WTC11 (cell line): ENCODE measurements at regions not wholly inside any gene's neighbourhood (a gene's known extent, or its start where the extent isn't known, plus 50 kb on each side); places are given as distances from the start of the nearest gene placed in this dataset.

Experiments used
- ATAC-seq: fragments of 200-7000 bp; cut with Tn5 transposase; 2 replicates; pipeline ENCODE4 v1.10.0; 2021; ENCODE audit warnings: mild to moderate bottlenecking, moderate library complexity
- CTCF ChIA-PET: fragments of 300-600 bp; sonication (Branson Sonifier 250); formaldehyde crosslinking; loops from one replicate; lab custom pipeline; 2021; ENCODE audit warnings: antibody characterized with exemption; lab: Charles Lee
- POLR2A ChIA-PET: fragments of 350-600 bp; sonication (Branson Sonifier 250); formaldehyde crosslinking; loops from one replicate; lab custom pipeline; 2021; ENCODE audit warnings: antibody characterized with exemption; lab: Charles Lee
- DNase-seq: peaks from one replicate; pipeline ENCODE4 v3.0.0; 2021; ENCODE audit warnings: low spot score
- H3K27ac Mint-ChIP-seq: 2 replicates; pipeline ENCODE4 v1.8.0; 2021; ENCODE audit warnings: mixed read lengths
- H3K27me3 Mint-ChIP-seq: 2 replicates; pipeline ENCODE4 v1.8.0; 2021; ENCODE audit warnings: low read depth, mild to moderate bottlenecking, moderate library complexity, mixed read lengths
- H3K36me3 Mint-ChIP-seq: 2 replicates; pipeline ENCODE4 v1.8.0; 2021; ENCODE audit warnings: mixed read lengths
- H3K4me1 Mint-ChIP-seq: 2 replicates; pipeline ENCODE4 v1.8.0; 2022; ENCODE audit warnings: mixed read lengths
- H3K4me3 Mint-ChIP-seq: 2 replicates; pipeline ENCODE4 v1.8.0; 2021; ENCODE audit warnings: mild to moderate bottlenecking, moderate library complexity, mixed read lengths
- H3K9me3 Mint-ChIP-seq: 2 replicates; pipeline ENCODE4 v1.8.0; 2021; ENCODE audit warnings: mixed read lengths
- FOXK1 ChIP-seq: sonication (generic); formaldehyde crosslinking; IDR thresholded peaks from 2 replicates; pipeline ENCODE4 v1.8.0; 2022; ENCODE audit warnings: mild to moderate bottlenecking, moderate library complexity, missing genetic modification reagents
- GTF2I ChIP-seq: fragments of 250-450 bp; sonication (Bioruptor Pico); conservative IDR thresholded peaks from 2 replicates; pipeline ENCODE4 v1.4.0; 2021; ENCODE audit warnings: mild to moderate bottlenecking
- NFATC4 ChIP-seq: fragments of 250-450 bp; sonication (Bioruptor Pico); IDR thresholded peaks from 2 replicates; pipeline ENCODE4 v1.9.0; 2021; ENCODE audit warnings: mild to moderate bottlenecking
- NFE2L1 ChIP-seq: sonication (generic); formaldehyde crosslinking; IDR thresholded peaks from 2 replicates; pipeline ENCODE4 v1.8.1; 2023; ENCODE audit warnings: missing genetic modification reagents
- NR1H2 ChIP-seq: sonication (generic); formaldehyde crosslinking; IDR thresholded peaks from 2 replicates; pipeline ENCODE4 v1.9.0; 2021; ENCODE audit warnings: mild to moderate bottlenecking, moderate library complexity, missing genetic modification reagents
- OVOL2 ChIP-seq: fragments of 250-450 bp; sonication (Bioruptor Pico); IDR thresholded peaks from 2 replicates; pipeline ENCODE4 v1.9.0; 2021; ENCODE audit warnings: mild to moderate bottlenecking, borderline replicate concordance
- SP1 ChIP-seq: sonication (generic); formaldehyde crosslinking; conservative IDR thresholded peaks from 2 replicates; pipeline ENCODE4 v1.8.1; 2022; ENCODE audit warnings: missing genetic modification reagents
- ZNF232 ChIP-seq: sonication (generic); formaldehyde crosslinking; IDR thresholded peaks from 2 replicates; pipeline ENCODE4 v1.8.0; 2022; ENCODE audit warnings: mild to moderate bottlenecking, missing genetic modification reagents
- ZNF263 ChIP-seq: sonication (generic); formaldehyde crosslinking; IDR thresholded peaks from 2 replicates; pipeline ENCODE4 v1.8.1; 2022; ENCODE audit warnings: low read depth, mild to moderate bottlenecking, moderate library complexity, missing genetic modification reagents
- TF ChIP-seq, protein P1 (sequence below): fragments of 250-450 bp; sonication (Bioruptor Pico); conservative IDR thresholded peaks from 2 replicates; pipeline ENCODE4 v1.9.0; 2021; ENCODE audit warnings: mild to moderate bottlenecking
- TF ChIP-seq, protein P2 (sequence below): fragments of 250-450 bp; sonication (Bioruptor Pico); IDR thresholded peaks from 2 replicates; pipeline ENCODE4 v1.9.0; 2021; ENCODE audit warnings: moderate library complexity, mild to moderate bottlenecking, inconsistent platforms, borderline replicate concordance
- TF ChIP-seq, protein P3 (sequence below): sonication (generic); formaldehyde crosslinking; IDR thresholded peaks from 2 replicates; pipeline ENCODE4 v1.8.1; 2022; ENCODE audit warnings: missing genetic modification reagents, borderline replicate concordance
- TF ChIP-seq, protein P4 (sequence below): sonication (generic); formaldehyde crosslinking; IDR thresholded peaks from 2 replicates; pipeline ENCODE4 v1.8.0; 2022; ENCODE audit warnings: mild to moderate bottlenecking, missing genetic modification reagents
- TF ChIP-seq, protein P5 (sequence below): fragments of 250-450 bp; sonication (Bioruptor Pico); IDR thresholded peaks from 2 replicates; pipeline ENCODE4 v1.9.0; 2021; ENCODE audit warnings: mild to moderate bottlenecking, borderline replicate concordance
- TF ChIP-seq, protein P6 (sequence below): sonication (generic); formaldehyde crosslinking; IDR thresholded peaks from 2 replicates; pipeline ENCODE4 v1.8.1; 2022; ENCODE audit warnings: low read depth, missing genetic modification reagents, borderline replicate concordance
- TF ChIP-seq, protein P7 (sequence below): sonication (generic); formaldehyde crosslinking; conservative IDR thresholded peaks from 2 replicates; pipeline ENCODE4 v1.8.1; 2023; ENCODE audit warnings: mild to moderate bottlenecking, low read depth, missing genetic modification reagents, moderate library complexity
- TF ChIP-seq, protein P8 (sequence below): sonication (generic); formaldehyde crosslinking; IDR thresholded peaks from 2 replicates; pipeline ENCODE4 v1.8.1; 2023; ENCODE audit warnings: mild to moderate bottlenecking, missing genetic modification reagents, moderate library complexity

DNA sequence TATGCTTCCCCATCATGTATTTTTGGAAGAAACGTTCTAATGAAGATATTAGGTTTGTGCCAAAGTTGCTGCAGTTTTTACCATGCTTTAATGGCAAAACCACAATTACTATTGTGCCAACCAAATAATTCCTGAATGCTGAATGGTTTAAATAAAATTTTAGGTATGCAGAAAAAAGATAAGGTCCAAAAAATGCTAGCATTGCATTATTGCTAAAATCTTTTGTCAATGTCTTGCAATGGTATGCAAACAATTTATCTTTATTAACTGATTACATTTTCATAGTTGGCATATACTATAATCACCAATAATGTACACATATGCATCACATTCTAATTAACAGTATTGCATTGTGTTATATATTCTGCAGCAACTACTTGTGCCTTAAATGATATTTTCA is 1657.4 kb upstream of the IGFBP7 start (continued):
- TF ChIP-seq SP1 (no peak), ZNF263 (no peak), NR1H2 (no peak), OVOL2 (CRISPR knock-in tag) (no peak)
- TF ChIP-seq, protein P1, sequence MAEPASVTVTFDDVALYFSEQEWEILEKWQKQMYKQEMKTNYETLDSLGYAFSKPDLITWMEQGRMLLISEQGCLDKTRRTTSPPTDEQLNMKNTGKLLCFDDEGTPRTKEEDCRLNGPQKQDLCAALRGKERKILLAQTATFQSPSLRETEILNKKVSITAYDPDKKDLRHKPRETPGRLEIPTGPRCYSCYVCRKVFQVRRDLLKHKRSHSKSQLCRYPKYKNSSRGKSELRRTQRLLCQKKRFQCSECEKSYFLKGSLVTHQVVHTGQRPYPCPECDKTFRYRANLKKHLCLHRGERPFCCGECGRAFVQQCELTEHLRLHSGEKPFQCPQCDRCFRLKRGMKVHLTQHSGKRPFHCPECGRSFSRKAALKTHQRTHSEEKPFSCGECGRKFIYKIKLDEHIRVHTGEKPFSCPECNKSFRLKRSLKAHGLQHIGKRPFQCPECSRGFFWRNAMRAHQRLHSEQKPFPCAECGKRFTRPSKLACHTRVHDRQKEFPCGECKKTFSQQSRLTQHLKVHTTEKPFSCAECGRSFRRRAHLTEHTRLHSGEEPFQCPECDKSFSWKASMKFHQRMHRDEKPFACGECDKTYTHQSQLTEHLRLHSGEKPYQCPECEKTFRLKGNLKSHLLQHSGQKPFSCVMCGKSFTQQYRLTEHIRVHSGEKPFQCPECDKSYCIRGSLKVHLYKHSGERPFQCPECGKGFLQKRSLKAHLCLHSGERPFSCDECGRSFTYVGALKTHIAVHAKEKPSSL (CRISPR knock-in tag), result no peak
- TF ChIP-seq, protein P2, sequence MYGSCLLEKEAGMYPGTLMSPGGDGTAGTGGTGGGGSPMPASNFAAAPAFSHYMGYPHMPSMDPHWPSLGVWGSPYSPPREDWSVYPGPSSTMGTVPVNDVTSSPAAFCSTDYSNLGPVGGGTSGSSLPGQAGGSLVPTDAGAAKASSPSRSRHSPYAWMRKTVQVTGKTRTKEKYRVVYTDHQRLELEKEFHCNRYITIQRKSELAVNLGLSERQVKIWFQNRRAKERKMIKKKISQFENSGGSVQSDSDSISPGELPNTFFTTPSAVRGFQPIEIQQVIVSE (CRISPR knock-in tag), result no peak
- TF ChIP-seq, protein P3, sequence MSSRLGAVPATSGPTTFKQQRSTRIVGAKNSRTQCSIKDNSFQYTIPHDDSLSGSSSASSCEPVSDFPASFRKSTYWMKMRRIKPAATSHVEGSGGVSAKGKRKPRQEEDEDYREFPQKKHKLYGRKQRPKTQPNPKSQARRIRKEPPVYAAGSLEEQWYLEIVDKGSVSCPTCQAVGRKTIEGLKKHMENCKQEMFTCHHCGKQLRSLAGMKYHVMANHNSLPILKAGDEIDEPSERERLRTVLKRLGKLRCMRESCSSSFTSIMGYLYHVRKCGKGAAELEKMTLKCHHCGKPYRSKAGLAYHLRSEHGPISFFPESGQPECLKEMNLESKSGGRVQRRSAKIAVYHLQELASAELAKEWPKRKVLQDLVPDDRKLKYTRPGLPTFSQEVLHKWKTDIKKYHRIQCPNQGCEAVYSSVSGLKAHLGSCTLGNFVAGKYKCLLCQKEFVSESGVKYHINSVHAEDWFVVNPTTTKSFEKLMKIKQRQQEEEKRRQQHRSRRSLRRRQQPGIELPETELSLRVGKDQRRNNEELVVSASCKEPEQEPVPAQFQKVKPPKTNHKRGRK (CRISPR knock-in tag), result no peak

DNA sequence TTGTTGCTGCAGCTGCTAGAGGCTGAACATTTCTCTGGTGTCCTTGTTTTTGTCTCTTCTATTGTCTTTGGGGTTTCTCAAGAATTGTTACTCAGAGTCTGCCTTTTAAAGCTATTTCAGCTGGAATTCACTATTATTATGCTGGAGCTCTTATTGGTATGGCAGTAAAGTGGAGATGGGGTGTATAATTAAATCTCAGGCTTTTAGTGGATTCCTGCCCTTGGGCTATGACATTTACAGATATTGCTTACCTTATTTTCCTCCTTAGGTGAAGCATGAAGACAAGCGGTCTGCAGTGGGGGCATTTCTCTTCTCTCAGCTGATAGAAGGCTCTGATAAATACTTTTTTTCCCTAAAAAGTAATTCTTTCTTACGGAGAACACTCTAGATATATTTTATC is 1656.6 kb upstream of the IGFBP7 start:
- TF ChIP-seq GTF2I (CRISPR knock-in tag), result no peak
- TF ChIP-seq, protein P4, sequence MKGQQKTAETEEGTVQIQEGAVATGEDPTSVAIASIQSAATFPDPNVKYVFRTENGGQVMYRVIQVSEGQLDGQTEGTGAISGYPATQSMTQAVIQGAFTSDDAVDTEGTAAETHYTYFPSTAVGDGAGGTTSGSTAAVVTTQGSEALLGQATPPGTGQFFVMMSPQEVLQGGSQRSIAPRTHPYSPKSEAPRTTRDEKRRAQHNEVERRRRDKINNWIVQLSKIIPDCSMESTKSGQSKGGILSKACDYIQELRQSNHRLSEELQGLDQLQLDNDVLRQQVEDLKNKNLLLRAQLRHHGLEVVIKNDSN, result no peak
- no peak for TF ChIP-seq FOXK1 (CRISPR knock-in tag)
- POLR2A ChIA-PET, result no interaction called here

DNA sequence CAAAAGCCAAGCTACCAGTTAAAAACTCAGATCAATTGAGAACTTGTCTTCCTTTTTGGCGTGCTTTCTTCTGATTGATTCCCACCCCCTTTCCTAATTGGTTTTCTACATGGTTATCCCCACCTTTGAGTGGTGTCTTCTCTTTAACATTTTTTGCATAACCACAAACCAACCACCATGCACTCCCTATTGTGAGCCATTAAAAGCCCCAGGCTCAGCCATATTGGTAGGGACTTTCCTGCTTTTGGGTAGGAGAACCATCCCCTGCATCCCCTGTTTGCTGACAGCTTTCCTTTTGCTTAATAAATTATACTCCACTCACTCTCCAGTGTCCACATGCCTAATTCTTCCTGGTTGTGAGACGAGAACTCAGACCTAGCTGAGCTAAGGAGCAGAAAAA is 1651.4 kb upstream of the IGFBP7 start:
- DNase-seq (no peak), ATAC-seq (no peak)
- no peaks in the 10 kb centered on the region for H3K27me3 Mint-ChIP-seq
- H3K4me3 Mint-ChIP-seq, result no peak overlapping the region
- H3K36me3 Mint-ChIP-seq, result no peaks in the 10 kb centered on the region
- H3K4me1 Mint-ChIP-seq, result peaks cover 6% of the 10 kb centered on the region
- ChIA-PET POLR2A (no interaction called here), CTCF (no interaction called here)
- no peaks in the 10 kb centered on the region for H3K9me3 Mint-ChIP-seq
- H3K27ac Mint-ChIP-seq, result no peak overlapping the region
- TF ChIP-seq, protein P5, sequence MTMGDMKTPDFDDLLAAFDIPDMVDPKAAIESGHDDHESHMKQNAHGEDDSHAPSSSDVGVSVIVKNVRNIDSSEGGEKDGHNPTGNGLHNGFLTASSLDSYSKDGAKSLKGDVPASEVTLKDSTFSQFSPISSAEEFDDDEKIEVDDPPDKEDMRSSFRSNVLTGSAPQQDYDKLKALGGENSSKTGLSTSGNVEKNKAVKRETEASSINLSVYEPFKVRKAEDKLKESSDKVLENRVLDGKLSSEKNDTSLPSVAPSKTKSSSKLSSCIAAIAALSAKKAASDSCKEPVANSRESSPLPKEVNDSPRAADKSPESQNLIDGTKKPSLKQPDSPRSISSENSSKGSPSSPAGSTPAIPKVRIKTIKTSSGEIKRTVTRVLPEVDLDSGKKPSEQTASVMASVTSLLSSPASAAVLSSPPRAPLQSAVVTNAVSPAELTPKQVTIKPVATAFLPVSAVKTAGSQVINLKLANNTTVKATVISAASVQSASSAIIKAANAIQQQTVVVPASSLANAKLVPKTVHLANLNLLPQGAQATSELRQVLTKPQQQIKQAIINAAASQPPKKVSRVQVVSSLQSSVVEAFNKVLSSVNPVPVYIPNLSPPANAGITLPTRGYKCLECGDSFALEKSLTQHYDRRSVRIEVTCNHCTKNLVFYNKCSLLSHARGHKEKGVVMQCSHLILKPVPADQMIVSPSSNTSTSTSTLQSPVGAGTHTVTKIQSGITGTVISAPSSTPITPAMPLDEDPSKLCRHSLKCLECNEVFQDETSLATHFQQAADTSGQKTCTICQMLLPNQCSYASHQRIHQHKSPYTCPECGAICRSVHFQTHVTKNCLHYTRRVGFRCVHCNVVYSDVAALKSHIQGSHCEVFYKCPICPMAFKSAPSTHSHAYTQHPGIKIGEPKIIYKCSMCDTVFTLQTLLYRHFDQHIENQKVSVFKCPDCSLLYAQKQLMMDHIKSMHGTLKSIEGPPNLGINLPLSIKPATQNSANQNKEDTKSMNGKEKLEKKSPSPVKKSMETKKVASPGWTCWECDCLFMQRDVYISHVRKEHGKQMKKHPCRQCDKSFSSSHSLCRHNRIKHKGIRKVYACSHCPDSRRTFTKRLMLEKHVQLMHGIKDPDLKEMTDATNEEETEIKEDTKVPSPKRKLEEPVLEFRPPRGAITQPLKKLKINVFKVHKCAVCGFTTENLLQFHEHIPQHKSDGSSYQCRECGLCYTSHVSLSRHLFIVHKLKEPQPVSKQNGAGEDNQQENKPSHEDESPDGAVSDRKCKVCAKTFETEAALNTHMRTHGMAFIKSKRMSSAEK (CRISPR knock-in tag), result no peak
- TF ChIP-seq, protein P3 (CRISPR knock-in tag), result no peak
- TF ChIP-seq NFE2L1 (no peak), ZNF232 (CRISPR knock-in tag) (no peak), NFATC4 (CRISPR knock-in tag) (no peak)
- TF ChIP-seq, protein P6, sequence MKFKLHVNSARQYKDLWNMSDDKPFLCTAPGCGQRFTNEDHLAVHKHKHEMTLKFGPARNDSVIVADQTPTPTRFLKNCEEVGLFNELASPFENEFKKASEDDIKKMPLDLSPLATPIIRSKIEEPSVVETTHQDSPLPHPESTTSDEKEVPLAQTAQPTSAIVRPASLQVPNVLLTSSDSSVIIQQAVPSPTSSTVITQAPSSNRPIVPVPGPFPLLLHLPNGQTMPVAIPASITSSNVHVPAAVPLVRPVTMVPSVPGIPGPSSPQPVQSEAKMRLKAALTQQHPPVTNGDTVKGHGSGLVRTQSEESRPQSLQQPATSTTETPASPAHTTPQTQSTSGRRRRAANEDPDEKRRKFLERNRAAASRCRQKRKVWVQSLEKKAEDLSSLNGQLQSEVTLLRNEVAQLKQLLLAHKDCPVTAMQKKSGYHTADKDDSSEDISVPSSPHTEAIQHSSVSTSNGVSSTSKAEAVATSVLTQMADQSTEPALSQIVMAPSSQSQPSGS (CRISPR knock-in tag), result no peak
- TF ChIP-seq, protein P7, sequence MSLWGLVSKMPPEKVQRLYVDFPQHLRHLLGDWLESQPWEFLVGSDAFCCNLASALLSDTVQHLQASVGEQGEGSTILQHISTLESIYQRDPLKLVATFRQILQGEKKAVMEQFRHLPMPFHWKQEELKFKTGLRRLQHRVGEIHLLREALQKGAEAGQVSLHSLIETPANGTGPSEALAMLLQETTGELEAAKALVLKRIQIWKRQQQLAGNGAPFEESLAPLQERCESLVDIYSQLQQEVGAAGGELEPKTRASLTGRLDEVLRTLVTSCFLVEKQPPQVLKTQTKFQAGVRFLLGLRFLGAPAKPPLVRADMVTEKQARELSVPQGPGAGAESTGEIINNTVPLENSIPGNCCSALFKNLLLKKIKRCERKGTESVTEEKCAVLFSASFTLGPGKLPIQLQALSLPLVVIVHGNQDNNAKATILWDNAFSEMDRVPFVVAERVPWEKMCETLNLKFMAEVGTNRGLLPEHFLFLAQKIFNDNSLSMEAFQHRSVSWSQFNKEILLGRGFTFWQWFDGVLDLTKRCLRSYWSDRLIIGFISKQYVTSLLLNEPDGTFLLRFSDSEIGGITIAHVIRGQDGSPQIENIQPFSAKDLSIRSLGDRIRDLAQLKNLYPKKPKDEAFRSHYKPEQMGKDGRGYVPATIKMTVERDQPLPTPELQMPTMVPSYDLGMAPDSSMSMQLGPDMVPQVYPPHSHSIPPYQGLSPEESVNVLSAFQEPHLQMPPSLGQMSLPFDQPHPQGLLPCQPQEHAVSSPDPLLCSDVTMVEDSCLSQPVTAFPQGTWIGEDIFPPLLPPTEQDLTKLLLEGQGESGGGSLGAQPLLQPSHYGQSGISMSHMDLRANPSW (CRISPR knock-in tag), result no peak
- TF ChIP-seq, protein P8, sequence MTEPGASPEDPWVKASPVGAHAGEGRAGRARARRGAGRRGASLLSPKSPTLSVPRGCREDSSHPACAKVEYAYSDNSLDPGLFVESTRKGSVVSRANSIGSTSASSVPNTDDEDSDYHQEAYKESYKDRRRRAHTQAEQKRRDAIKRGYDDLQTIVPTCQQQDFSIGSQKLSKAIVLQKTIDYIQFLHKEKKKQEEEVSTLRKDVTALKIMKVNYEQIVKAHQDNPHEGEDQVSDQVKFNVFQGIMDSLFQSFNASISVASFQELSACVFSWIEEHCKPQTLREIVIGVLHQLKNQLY (CRISPR knock-in tag), result no peak

More for the DNA sequence above, 1656.6 kb upstream of the IGFBP7 start:
- Mint-ChIP-seq H3K9me3 (peaks cover 3% of the 10 kb centered on the region; the same call in 1 of the 2 replicates), H3K27ac (no peak overlapping the region), H3K4me3 (no peak overlapping the region), H3K4me1 (peaks cover 9% of the 10 kb centered on the region), H3K27me3 (no peaks in the 10 kb centered on the region), H3K36me3 (no peaks in the 10 kb centered on the region)
- DNase-seq (no peak), ATAC-seq (no peak)
- CTCF ChIA-PET, result no interaction called here
